K562 (cell line): ENCODE measurements at regions not wholly inside any gene's neighbourhood (a gene's known extent, or its start where the extent isn't known, plus 50 kb on each side); places are given as distances from the start of the nearest gene placed in this dataset.

Experiments used
- ATF1 ChIP-seq, 2 experiments: fragments of 450-650 bp in 1 of 2; IDR thresholded peaks; 2 replicates each; pipeline ENCODE4 v1.6.1; 2016; ENCODE audit warnings: missing compliant biosample characterization in 1 of 2, missing genetic modification characterization in 1 of 2
- CTCFL ChIP-seq: IDR thresholded peaks from 2 replicates; pipeline ENCODE4 v1.6.1; 2011; ENCODE audit warnings: borderline replicate concordance, low read depth, mild to moderate bottlenecking, moderate library complexity, low read length; ENCODE audit not compliant: insufficient read depth, poor library complexity, severe bottlenecking
- E2F5 ChIP-seq: sonication (generic); formaldehyde crosslinking; IDR thresholded peaks from 2 replicates; pipeline ENCODE4 v1.8.0; 2022; ENCODE audit warnings: mild to moderate bottlenecking, missing genetic modification reagents
- GTF2F1 ChIP-seq: IDR thresholded peaks from 2 replicates; pipeline ENCODE4 v1.6.1; 2011; ENCODE audit warnings: low read depth, low read length, improper control_type of control experiment
- KDM1A ChIP-seq, 2 experiments: fragments of 450-650 bp; IDR thresholded peaks; 2 replicates each; pipeline ENCODE4 v1.6.1; 2016; ENCODE audit warnings: mild to moderate bottlenecking in 2 of 2
- MTA3 ChIP-seq: fragments of 450-650 bp; formaldehyde crosslinking; IDR thresholded peaks from 2 replicates; pipeline ENCODE4 v1.6.1; 2017; ENCODE audit warnings: mild to moderate bottlenecking, borderline replicate concordance
- MYC ChIP-seq, 2 experiments: fragments of 250-450 bp in 1 of 2; sonication (Bioruptor Pico) in 1 of 2; IDR thresholded peaks; 2 replicates each; pipeline versions ENCODE4 v1.5.1 to v1.6.1; 2012 to 2021; ENCODE audit warnings: low read depth in 2 of 2, borderline replicate concordance in 1 of 2, improper control_type of control experiment in 1 of 2, low read length in 1 of 2, mild to moderate bottlenecking in 1 of 2, moderate library complexity in 1 of 2
- NKRF ChIP-seq: fragments of 450-650 bp; IDR thresholded peaks from 2 replicates; pipeline ENCODE4 v1.6.1; 2016; ENCODE audit warnings: borderline replicate concordance
- NR2F6 ChIP-seq: fragments of 450-650 bp; formaldehyde crosslinking; IDR thresholded peaks from 2 replicates; pipeline ENCODE4 v1.4.0; 2020; ENCODE audit warnings: mild to moderate bottlenecking
- SP2 ChIP-seq: IDR thresholded peaks from 2 replicates; pipeline ENCODE4 v1.6.1; 2011; ENCODE audit warnings: mild to moderate bottlenecking, low read depth, low read length, moderate library complexity; ENCODE audit not compliant: poor library complexity, severe bottlenecking; ENCODE audit errors: extremely low read depth
- SREBF1 ChIP-seq: fragments of 150-350 bp; IDR thresholded peaks from 2 replicates; pipeline ENCODE4 v1.6.1; 2014; ENCODE audit warnings: antibody characterized with exemption, low read depth, low read length, borderline replicate concordance
- TAF15 ChIP-seq: fragments of 200-400 bp; formaldehyde crosslinking; IDR thresholded peaks from 2 replicates; pipeline ENCODE4 v1.6.1; 2017; ENCODE audit warnings: mild to moderate bottlenecking, low read depth, low read length, moderate library complexity
- TEAD1 ChIP-seq, 2 experiments: fragments of 450-650 bp in 1 of 2; sonication (generic) in 1 of 2; formaldehyde crosslinking; IDR thresholded peaks; 2 replicates each; pipeline versions ENCODE4 v1.4.0 to v1.8.0; 2020 to 2022; ENCODE audit warnings: mild to moderate bottlenecking in 2 of 2, missing genetic modification reagents in 1 of 2
- YY1 ChIP-seq, 3 experiments: IDR thresholded peaks; 2 replicates each; pipeline ENCODE4 v1.6.1; 2011; ENCODE audit warnings: low read length in 2 of 3, mild to moderate bottlenecking in 2 of 3, moderate library complexity in 2 of 3, borderline replicate concordance in 1 of 3, control low read depth in 1 of 3, low read depth in 1 of 3; ENCODE audit not compliant: insufficient read depth in 3 of 3, insufficient replicate concordance in 2 of 3, control insufficient read depth in 1 of 3, insufficient read length in 1 of 3; ENCODE audit errors: extremely low read depth in 1 of 3
- ZBTB9 ChIP-seq: fragments of 450-650 bp; formaldehyde crosslinking; IDR thresholded peaks from 2 replicates; pipeline ENCODE4 v1.4.0; 2020; ENCODE audit warnings: mild to moderate bottlenecking, moderate library complexity
- ZNF197 ChIP-seq: fragments of 200-800 bp; sonication (Bioruptor generic); IDR thresholded peaks from 2 replicates; pipeline ENCODE4 v1.6.1; 2016; ENCODE audit warnings: low read depth, missing genetic modification characterization, missing compliant biosample characterization
- ZNF449 ChIP-seq: fragments of 250-450 bp; sonication (Bioruptor Pico); IDR thresholded peaks from 2 replicates; pipeline ENCODE4 v1.8.0; 2022; ENCODE audit warnings: moderate library complexity, mild to moderate bottlenecking, inconsistent platforms
- ZNF778 ChIP-seq: fragments of 450-650 bp; formaldehyde crosslinking; IDR thresholded peaks from 2 replicates; pipeline ENCODE4 v1.4.0; 2020; ENCODE audit warnings: mild to moderate bottlenecking, moderate library complexity

GRCh38 chr3:193885832-193886231, 250.1 kb upstream of the HES1 start (continued):
- TF ChIP-seq ZBTB9 = no peak
- no peak for TF ChIP-seq ATF1 (CRISPR knock-in tag; IDR thresholded peaks at IDR 0.05)
- no peak for TF ChIP-seq ATF1 (tag; IDR thresholded peaks at IDR 0.05)
- TF ChIP-seq ZNF449 = no peak
- TF ChIP-seq MYC (IDR thresholded peaks at IDR 0.05; ENCODE audit: low read depth, low read length) = peak; percentile 66
- no peak for TF ChIP-seq MYC (CRISPR knock-in tag; IDR thresholded peaks at IDR 0.05; ENCODE audit: borderline replicate concordance, low read depth)
- TF ChIP-seq NR2F6 (CRISPR knock-in tag) = no peak
- no peak for TF ChIP-seq SP2
- no peak for TF ChIP-seq CTCFL
- no peak for TF ChIP-seq SREBF1
- peak; percentile 93 for TF ChIP-seq KDM1A (IDR thresholded peaks at IDR 0.05)
- peak; percentile 31; the same call in 1 of the 2 replicates for TF ChIP-seq MTA3
- TF ChIP-seq E2F5 (CRISPR knock-in tag) = no peak
- TF ChIP-seq ZNF197 (CRISPR knock-in tag) = no peak
- TF ChIP-seq NKRF = no peak
- TF ChIP-seq GTF2F1 = no peak
- no peak for TF ChIP-seq TAF15
- no peak for TF ChIP-seq TEAD1 (CRISPR knock-in tag; IDR thresholded peaks at IDR 0.05)
- no peak for TF ChIP-seq ZNF778
- TF ChIP-seq YY1 (IDR thresholded peaks at IDR 0.05; ENCODE audit: borderline replicate concordance in 1 of 3, control insufficient read depth in 1 of 3, extremely low read depth in 1 of 3, insufficient read depth in 3 of 3, insufficient read length in 1 of 3, insufficient replicate concordance in 2 of 3, low read depth in 1 of 3, low read length in 2 of 3) = no peak
